Retina (tissue), 1 donor: ENCODE measurements at regions not wholly inside any gene's neighbourhood (a gene's known extent, or its start where the extent isn't known, plus 50 kb on each side); places are given as distances from the start of the nearest gene placed in this dataset.

Source experiments
- DNase-seq: peaks from one replicate; pipeline ENCODE4 v3.0.0-alpha.2; 2016

GRCh38 chr10:24793648-24794379, 70.1 kb upstream of the ARHGAP21 start:
- no peak for DNase-seq

GRCh38 chr10:24792638-24793037, 69.0 kb upstream of the ARHGAP21 start:
- no peak for DNase-seq

GRCh38 chr10:24791084-24791726, 67.5 kb upstream of the ARHGAP21 start:
- no peak for DNase-seq

- DNase-seq = peak; percentile 92
These were observed 66.9 kb upstream of the ARHGAP21 start for GRCh38 chr10:24790599-24790998.

- no peak for DNase-seq
These were observed 66.4 kb upstream of the ARHGAP21 start for GRCh38 chr10:24790073-24790472.

- DNase-seq = no peak
These were observed 61.2 kb upstream of the ARHGAP21 start for GRCh38 chr10:24784923-24785322.

GRCh38 chr10:24784061-24784460, 60.4 kb upstream of the ARHGAP21 start:
- no peak for DNase-seq

GRCh38 chr10:24783504-24783903, 59.8 kb upstream of the ARHGAP21 start:
- no peak for DNase-seq

GRCh38 chr10:24779737-24780136, 56.0 kb upstream of the ARHGAP21 start:
- DNase-seq = no peak

- DNase-seq = no peak
These were observed 54.6 kb upstream of the ARHGAP21 start for GRCh38 chr10:24778298-24778697.

- no peak for DNase-seq
These were observed 53.5 kb upstream of the ARHGAP21 start for GRCh38 chr10:24777196-24777595.

- DNase-seq = no peak
These were observed 50.4 kb upstream of the ARHGAP21 start for GRCh38 chr10:24773939-24774589.
